ENCODE measurements at regions not wholly inside any gene's neighbourhood (a gene's known extent, or its start where the extent isn't known, plus 50 kb on each side); places are given as distances from the start of the nearest gene placed in this dataset.
A peak's percentile ranks its signal among the peaks of the same experiment; 100 is the strongest.

GRCh38 chr3:30082652-30083051 lies 523.7 kb upstream of the TGFBR2 start:
- no peaks in the 10 kb centered on the region for H4K20me1 ChIP-seq (ENCODE audit: control insufficient read depth, extremely low read depth, insufficient read depth, low read length)
- no peak overlapping the region for H3K4me2 ChIP-seq (ENCODE audit: control insufficient read depth, extremely low read depth, insufficient read depth, low read depth, low read length)
- TF ChIP-seq EZH2 (IDR thresholded peaks at IDR 0.05; ENCODE audit: low read length): no peak
- TF ChIP-seq CTCF (optimal IDR thresholded peaks at IDR 0.05 in 1 of 3, IDR thresholded peaks at IDR 0.05 in 1 of 3, conservative IDR thresholded peaks at IDR 0.05 in 1 of 3; ENCODE audit: extremely low read depth in 1 of 3, insufficient read depth in 2 of 3, low read length in 3 of 3): no peak
- H3K27ac ChIP-seq (ENCODE audit: control insufficient read depth, insufficient read depth, low read length): no peak overlapping the region
- no peaks in the 10 kb centered on the region for H3K9me3 ChIP-seq (ENCODE audit: control insufficient read depth, low read depth, low read length)
- no peak for DNase-seq (ENCODE audit: low read depth, low spot score)
- H3K9me1 ChIP-seq (ENCODE audit: control insufficient read depth, extremely low read depth, insufficient read depth, low read length): no peaks in the 10 kb centered on the region
- no peak overlapping the region for H2AFZ ChIP-seq (ENCODE audit: control insufficient read depth, low read length)
- FAIRE-seq: no peak
- no peak overlapping the region for H3K4me3 ChIP-seq (ENCODE audit: control insufficient read depth in 2 of 3, extremely low read depth in 1 of 3, insufficient read depth in 2 of 3, low read depth in 1 of 3, low read length in 3 of 3)
- no peaks in the 10 kb centered on the region for H3K27me3 ChIP-seq (ENCODE audit: control insufficient read depth, extremely low read depth, insufficient read depth, low read length)
- H3K4me1 ChIP-seq (ENCODE audit: control insufficient read depth, extremely low read depth, insufficient read depth, low read length): no peaks in the 10 kb centered on the region
- no peak overlapping the region for H3K9ac ChIP-seq (ENCODE audit: control insufficient read depth, extremely low read depth, insufficient read depth, low read length)
- dilution Hi-C loops (cut with MboI; ENCODE audit: extremely low pct_ligation_motif_present, low sequenced_read_pairs): no loop called here
- no peaks in the 10 kb centered on the region for H3K36me3 ChIP-seq (ENCODE audit: control insufficient read depth in 2 of 2, extremely low read depth in 1 of 2, insufficient read depth in 2 of 2, low read length in 2 of 2)
- H3K79me2 ChIP-seq (ENCODE audit: control insufficient read depth, insufficient read depth, low read length): no peaks in the 10 kb centered on the region

- H3K4me1 ChIP-seq (ENCODE audit: control insufficient read depth, extremely low read depth, insufficient read depth, low read length): no peaks in the 10 kb centered on the region
- no peak overlapping the region for H3K9ac ChIP-seq (ENCODE audit: control insufficient read depth, extremely low read depth, insufficient read depth, low read length)
- no peaks in the 10 kb centered on the region for H3K36me3 ChIP-seq (ENCODE audit: control insufficient read depth in 2 of 2, extremely low read depth in 1 of 2, insufficient read depth in 2 of 2, low read length in 2 of 2)
- peak overlapping the region; percentile 19 for H3K4me2 ChIP-seq (ENCODE audit: control insufficient read depth, extremely low read depth, insufficient read depth, low read depth, low read length)
- no peaks in the 10 kb centered on the region for H4K20me1 ChIP-seq (ENCODE audit: control insufficient read depth, extremely low read depth, insufficient read depth, low read length)
- H3K9me1 ChIP-seq (ENCODE audit: control insufficient read depth, extremely low read depth, insufficient read depth, low read length): no peaks in the 10 kb centered on the region
- H2AFZ ChIP-seq (ENCODE audit: control insufficient read depth, low read length): no peak overlapping the region
- FAIRE-seq (no peak), DNase-seq (ENCODE audit: low read depth, low spot score) (no peak)
- no peaks in the 10 kb centered on the region for H3K9me3 ChIP-seq (ENCODE audit: control insufficient read depth, low read depth, low read length)
- dilution Hi-C loops (cut with MboI; ENCODE audit: extremely low pct_ligation_motif_present, low sequenced_read_pairs): no loop called here
- H3K27me3 ChIP-seq (ENCODE audit: control insufficient read depth, extremely low read depth, insufficient read depth, low read length): no peaks in the 10 kb centered on the region
- no peak overlapping the region for H3K27ac ChIP-seq (ENCODE audit: control insufficient read depth, insufficient read depth, low read length)
- H3K79me2 ChIP-seq (ENCODE audit: control insufficient read depth, insufficient read depth, low read length): no peaks in the 10 kb centered on the region
- no peak overlapping the region for H3K4me3 ChIP-seq (ENCODE audit: control insufficient read depth in 2 of 3, extremely low read depth in 1 of 3, insufficient read depth in 2 of 3, low read depth in 1 of 3, low read length in 3 of 3)
- TF ChIP-seq CTCF (optimal IDR thresholded peaks at IDR 0.05 in 1 of 3, IDR thresholded peaks at IDR 0.05 in 1 of 3, conservative IDR thresholded peaks at IDR 0.05 in 1 of 3; ENCODE audit: extremely low read depth in 1 of 3, insufficient read depth in 2 of 3, low read length in 3 of 3): no peak
- no peak for TF ChIP-seq EZH2 (IDR thresholded peaks at IDR 0.05; ENCODE audit: low read length)
These were observed 523.1 kb upstream of the TGFBR2 start for GRCh38 chr3:30083315-30083714.
